Renal cortex interstitium (tissue), 11 donors: ENCODE measurements at regions not wholly inside any gene's neighbourhood (a gene's known extent, or its start where the extent isn't known, plus 50 kb on each side); places are given as distances from the start of the nearest gene placed in this dataset.

ENCODE experiments used
- DNase-seq, 11 donors: peaks; one replicate each; pipeline ENCODE4 v3.0.0-alpha.2; 2013; ENCODE audit warnings: low read depth in 9 of 11, low spot score in 4 of 11; ENCODE audit errors: extremely low read depth in 1 of 11

- no peak for DNase-seq
Observed at GRCh38 chr6:66926060-66926459, 1219.0 kb upstream of the EYS start.

- DNase-seq, result no peak
Observed at GRCh38 chr6:66913657-66914056, 1206.6 kb upstream of the EYS start.

GRCh38 chr6:66902457-66902856, 1195.4 kb upstream of the EYS start:
- no peak for DNase-seq

- DNase-seq, result no peak
Observed at GRCh38 chr6:66900133-66901083, 1193.4 kb upstream of the EYS start.

- no peak for DNase-seq
Observed at GRCh38 chr6:66897576-66897975, 1190.5 kb upstream of the EYS start.

GRCh38 chr6:66896415-66896814, 1189.4 kb upstream of the EYS start:
- DNase-seq, result no peak

- no peak for DNase-seq
Observed at GRCh38 chr6:66883453-66883852, 1176.4 kb upstream of the EYS start.

- no peak for DNase-seq
Observed at GRCh38 chr6:66866801-66867200, 1159.8 kb upstream of the EYS start.

GRCh38 chr6:66865771-66866170, 1158.7 kb upstream of the EYS start:
- no peak for DNase-seq

- no peak for DNase-seq
Observed at GRCh38 chr6:66861007-66861541, 1154.0 kb upstream of the EYS start.

GRCh38 chr6:66860328-66860727, 1153.3 kb upstream of the EYS start:
- no peak for DNase-seq

GRCh38 chr6:66858196-66858595, 1151.2 kb upstream of the EYS start:
- no peak for DNase-seq

GRCh38 chr6:66854014-66854413, 1147.0 kb upstream of the EYS start:
- no peak for DNase-seq

GRCh38 chr6:66851930-66852329, 1144.9 kb upstream of the EYS start:
- no peak for DNase-seq

- no peak for DNase-seq
Observed at GRCh38 chr6:66849843-66850242, 1142.8 kb upstream of the EYS start.

GRCh38 chr6:66848244-66848953, 1141.4 kb upstream of the EYS start:
- DNase-seq, result no peak

- no peak for DNase-seq
Observed at GRCh38 chr6:66838764-66839163, 1131.7 kb upstream of the EYS start.

GRCh38 chr6:66825539-66825938, 1118.5 kb upstream of the EYS start:
- no peak for DNase-seq

- no peak for DNase-seq
Observed at GRCh38 chr6:66814156-66814555, 1107.1 kb upstream of the EYS start.

- DNase-seq, result no peak
Observed at GRCh38 chr6:66808771-66809170, 1101.7 kb upstream of the EYS start.
